ENCODE measurements at regions not wholly inside any gene's neighbourhood (a gene's known extent, or its start where the extent isn't known, plus 50 kb on each side); places are given as distances from the start of the nearest gene placed in this dataset.

DNA sequence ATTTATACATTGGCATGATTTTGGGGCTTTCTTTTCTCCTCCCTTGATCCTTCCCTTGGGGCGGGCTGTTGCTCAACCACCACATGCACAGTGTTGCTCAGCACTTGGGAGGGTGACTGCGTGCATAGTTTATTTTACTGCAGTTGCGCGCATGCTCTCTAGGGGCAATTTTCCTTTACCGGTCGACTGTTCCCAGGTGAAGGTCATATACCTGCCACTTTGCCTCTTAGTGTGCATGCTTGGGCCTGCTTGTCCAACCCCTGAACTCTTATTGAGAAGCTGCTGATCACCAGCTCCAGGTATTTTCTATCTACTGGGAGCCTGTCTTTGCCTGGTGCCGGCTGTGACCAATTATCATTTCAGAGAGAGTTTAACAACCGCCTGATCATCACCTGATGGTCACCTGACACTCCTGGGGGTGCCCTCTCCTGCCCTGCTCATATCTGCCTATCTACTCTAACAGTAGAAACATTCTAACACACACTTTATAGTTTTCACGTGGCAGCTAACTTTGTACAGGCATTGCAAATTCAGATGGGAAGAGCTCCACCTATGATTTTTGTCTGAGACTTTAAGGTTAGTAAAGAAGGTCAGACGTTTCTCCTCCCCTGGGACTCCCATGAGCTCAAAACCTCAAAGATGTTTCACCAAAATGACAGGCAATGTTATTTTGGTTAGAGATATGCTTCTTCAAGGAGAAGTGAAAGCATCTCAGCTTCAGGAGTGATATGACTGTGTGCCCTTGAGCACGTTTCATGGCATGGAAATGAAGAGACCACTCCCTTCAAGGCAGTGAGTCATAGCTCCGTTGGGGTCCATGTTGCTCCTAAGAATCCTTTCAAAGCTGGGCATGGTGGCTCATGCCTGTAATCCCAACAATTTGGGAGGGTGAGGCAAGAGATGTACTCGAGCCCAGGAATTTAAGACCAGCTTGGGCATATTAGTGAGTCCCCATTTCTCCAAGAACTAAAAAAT lies 227.5 kb upstream of the MYLIP start:
- TF ChIP-seq RAD21 (IDR thresholded peaks at IDR 0.05; ENCODE audit: low read length) (no peak), RFX5 (IDR thresholded peaks at IDR 0.05; ENCODE audit: low read length) (no peak), NRF1 (IDR thresholded peaks at IDR 0.05; ENCODE audit: low read depth, low read length) (no peak), POLR2AphosphoS5 (IDR thresholded peaks at IDR 0.05; ENCODE audit: low read depth, low read length) (no peak), EP300 (IDR thresholded peaks at IDR 0.05; ENCODE audit: borderline replicate concordance in 1 of 2, low read depth in 1 of 2, low read length in 1 of 2) (no peak), CHD2 (IDR thresholded peaks at IDR 0.05; ENCODE audit: low read length, partially characterized antibody) (no peak)
- TF ChIP-seq, protein P1, sequence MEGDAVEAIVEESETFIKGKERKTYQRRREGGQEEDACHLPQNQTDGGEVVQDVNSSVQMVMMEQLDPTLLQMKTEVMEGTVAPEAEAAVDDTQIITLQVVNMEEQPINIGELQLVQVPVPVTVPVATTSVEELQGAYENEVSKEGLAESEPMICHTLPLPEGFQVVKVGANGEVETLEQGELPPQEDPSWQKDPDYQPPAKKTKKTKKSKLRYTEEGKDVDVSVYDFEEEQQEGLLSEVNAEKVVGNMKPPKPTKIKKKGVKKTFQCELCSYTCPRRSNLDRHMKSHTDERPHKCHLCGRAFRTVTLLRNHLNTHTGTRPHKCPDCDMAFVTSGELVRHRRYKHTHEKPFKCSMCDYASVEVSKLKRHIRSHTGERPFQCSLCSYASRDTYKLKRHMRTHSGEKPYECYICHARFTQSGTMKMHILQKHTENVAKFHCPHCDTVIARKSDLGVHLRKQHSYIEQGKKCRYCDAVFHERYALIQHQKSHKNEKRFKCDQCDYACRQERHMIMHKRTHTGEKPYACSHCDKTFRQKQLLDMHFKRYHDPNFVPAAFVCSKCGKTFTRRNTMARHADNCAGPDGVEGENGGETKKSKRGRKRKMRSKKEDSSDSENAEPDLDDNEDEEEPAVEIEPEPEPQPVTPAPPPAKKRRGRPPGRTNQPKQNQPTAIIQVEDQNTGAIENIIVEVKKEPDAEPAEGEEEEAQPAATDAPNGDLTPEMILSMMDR (IDR thresholded peaks at IDR 0.05), result no peak
- TF ChIP-seq, protein P2, sequence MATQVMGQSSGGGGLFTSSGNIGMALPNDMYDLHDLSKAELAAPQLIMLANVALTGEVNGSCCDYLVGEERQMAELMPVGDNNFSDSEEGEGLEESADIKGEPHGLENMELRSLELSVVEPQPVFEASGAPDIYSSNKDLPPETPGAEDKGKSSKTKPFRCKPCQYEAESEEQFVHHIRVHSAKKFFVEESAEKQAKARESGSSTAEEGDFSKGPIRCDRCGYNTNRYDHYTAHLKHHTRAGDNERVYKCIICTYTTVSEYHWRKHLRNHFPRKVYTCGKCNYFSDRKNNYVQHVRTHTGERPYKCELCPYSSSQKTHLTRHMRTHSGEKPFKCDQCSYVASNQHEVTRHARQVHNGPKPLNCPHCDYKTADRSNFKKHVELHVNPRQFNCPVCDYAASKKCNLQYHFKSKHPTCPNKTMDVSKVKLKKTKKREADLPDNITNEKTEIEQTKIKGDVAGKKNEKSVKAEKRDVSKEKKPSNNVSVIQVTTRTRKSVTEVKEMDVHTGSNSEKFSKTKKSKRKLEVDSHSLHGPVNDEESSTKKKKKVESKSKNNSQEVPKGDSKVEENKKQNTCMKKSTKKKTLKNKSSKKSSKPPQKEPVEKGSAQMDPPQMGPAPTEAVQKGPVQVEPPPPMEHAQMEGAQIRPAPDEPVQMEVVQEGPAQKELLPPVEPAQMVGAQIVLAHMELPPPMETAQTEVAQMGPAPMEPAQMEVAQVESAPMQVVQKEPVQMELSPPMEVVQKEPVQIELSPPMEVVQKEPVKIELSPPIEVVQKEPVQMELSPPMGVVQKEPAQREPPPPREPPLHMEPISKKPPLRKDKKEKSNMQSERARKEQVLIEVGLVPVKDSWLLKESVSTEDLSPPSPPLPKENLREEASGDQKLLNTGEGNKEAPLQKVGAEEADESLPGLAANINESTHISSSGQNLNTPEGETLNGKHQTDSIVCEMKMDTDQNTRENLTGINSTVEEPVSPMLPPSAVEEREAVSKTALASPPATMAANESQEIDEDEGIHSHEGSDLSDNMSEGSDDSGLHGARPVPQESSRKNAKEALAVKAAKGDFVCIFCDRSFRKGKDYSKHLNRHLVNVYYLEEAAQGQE (IDR thresholded peaks at IDR 0.05; ENCODE audit: low read depth, low read length), result no peak
